Progenitor cell of endocrine pancreas (in vitro differentiated cells): ENCODE measurements at regions not wholly inside any gene's neighbourhood (a gene's known extent, or its start where the extent isn't known, plus 50 kb on each side); places are given as distances from the start of the nearest gene placed in this dataset.

Source experiments
- DNase-seq: peaks from one replicate; pipeline ENCODE4 v3.0.0; 2021; ENCODE audit warnings: low spot score; ENCODE audit not compliant: unreplicated experiment
- H3K27ac Mint-ChIP-seq: 2 replicates; pipeline ENCODE4 v1.8.0; 2021; ENCODE audit warnings: mild to moderate bottlenecking, moderate library complexity, mixed read lengths
- H3K27me3 Mint-ChIP-seq: 2 replicates; pipeline ENCODE4 v1.8.0; 2021; ENCODE audit warnings: mixed read lengths
- H3K36me3 Mint-ChIP-seq: 2 replicates; pipeline ENCODE4 v1.8.0; 2022; ENCODE audit warnings: mixed read lengths; ENCODE audit not compliant: insufficient read depth
- H3K4me1 Mint-ChIP-seq: 2 replicates; pipeline ENCODE4 v1.8.0; 2021; ENCODE audit warnings: low read depth, mixed read lengths
- H3K4me3 Mint-ChIP-seq: 2 replicates; pipeline ENCODE4 v1.8.0; 2021; ENCODE audit warnings: low read depth, mild to moderate bottlenecking, moderate library complexity, mixed read lengths
- H3K9me3 Mint-ChIP-seq: 2 replicates; pipeline ENCODE4 v1.8.0; 2021; ENCODE audit warnings: low read depth, mixed read lengths
- TF ChIP-seq, protein P1 (sequence below): fragments of 200-600 bp; sonication (generic); IDR thresholded peaks from one replicate; pipeline ENCODE4 v1.5.0; 2021; ENCODE audit warnings: antibody characterized with exemption, mild to moderate bottlenecking; ENCODE audit not compliant: unreplicated experiment

DNA sequence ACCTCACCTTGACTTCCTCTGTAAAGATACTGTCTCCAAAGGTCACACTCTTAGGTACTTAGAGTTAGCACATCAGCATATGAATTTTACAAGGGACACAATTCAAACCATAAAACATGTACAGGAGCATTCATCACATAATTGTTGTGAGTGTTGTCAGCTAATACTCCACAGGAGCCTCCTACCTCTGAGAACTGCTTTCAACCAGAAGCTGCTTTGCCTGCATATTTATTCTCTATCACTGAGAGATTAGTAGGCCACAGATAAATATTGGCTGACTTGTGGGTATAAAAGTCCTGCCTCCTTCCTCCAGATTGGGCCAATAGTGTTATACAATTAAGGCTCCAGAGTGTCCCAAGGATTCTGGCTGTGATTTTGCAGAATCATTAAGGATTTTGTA is 1207.0 kb downstream of the XPNPEP1 start:
- Mint-ChIP-seq H3K4me3 (no peak overlapping the region), H3K36me3 (peaks cover 3% of the 10 kb centered on the region), H3K27me3 (peaks cover 4% of the 10 kb centered on the region), H3K4me1 (no peaks in the 10 kb centered on the region), H3K27ac (no peak overlapping the region), H3K9me3 (peaks cover 21% of the 10 kb centered on the region)
- DNase-seq: no peak
- TF ChIP-seq, protein P1, sequence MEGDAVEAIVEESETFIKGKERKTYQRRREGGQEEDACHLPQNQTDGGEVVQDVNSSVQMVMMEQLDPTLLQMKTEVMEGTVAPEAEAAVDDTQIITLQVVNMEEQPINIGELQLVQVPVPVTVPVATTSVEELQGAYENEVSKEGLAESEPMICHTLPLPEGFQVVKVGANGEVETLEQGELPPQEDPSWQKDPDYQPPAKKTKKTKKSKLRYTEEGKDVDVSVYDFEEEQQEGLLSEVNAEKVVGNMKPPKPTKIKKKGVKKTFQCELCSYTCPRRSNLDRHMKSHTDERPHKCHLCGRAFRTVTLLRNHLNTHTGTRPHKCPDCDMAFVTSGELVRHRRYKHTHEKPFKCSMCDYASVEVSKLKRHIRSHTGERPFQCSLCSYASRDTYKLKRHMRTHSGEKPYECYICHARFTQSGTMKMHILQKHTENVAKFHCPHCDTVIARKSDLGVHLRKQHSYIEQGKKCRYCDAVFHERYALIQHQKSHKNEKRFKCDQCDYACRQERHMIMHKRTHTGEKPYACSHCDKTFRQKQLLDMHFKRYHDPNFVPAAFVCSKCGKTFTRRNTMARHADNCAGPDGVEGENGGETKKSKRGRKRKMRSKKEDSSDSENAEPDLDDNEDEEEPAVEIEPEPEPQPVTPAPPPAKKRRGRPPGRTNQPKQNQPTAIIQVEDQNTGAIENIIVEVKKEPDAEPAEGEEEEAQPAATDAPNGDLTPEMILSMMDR: no peak

DNA sequence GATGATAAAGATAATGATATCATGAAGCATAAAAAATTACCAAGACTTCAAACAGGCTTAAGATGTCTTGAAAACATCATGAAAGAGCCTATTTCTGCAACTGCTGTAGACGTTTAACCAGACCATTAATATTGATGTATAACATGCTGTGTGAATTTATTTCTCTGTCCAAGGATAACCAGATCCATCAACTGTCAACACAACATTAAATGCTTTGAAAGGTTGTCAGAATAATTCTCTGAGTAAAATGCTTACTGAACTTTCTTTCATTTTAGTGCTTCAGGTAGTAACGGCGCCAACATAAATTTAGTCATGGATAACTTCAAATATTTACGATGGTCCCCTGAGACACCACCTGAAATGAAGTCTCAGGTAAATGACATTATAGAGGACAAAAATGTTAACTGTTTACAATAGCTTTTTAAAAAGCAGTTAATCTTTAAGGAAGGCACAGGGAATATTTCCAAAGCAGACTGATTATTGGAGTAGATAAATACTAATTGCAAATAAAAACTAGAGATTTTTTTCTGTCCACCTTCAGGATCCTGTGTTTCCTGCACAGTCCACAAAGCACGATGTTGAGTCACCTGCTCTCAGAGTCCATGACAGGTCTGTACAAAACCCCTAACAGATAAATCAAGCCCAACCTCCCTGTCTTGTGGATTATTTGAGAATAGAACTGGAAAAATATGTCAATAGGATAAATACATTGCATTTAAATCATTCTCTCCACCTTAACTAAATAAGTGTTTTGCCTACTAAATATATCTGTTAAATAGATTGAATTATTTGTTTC is 1213.2 kb downstream of the XPNPEP1 start:
- Mint-ChIP-seq H3K36me3 (peaks cover 2% of the 10 kb centered on the region), H3K4me1 (no peaks in the 10 kb centered on the region), H3K27me3 (no peaks in the 10 kb centered on the region), H3K4me3 (no peak overlapping the region), H3K27ac (no peak overlapping the region), H3K9me3 (peaks cover 12% of the 10 kb centered on the region)
- TF ChIP-seq, protein P1: no peak
- DNase-seq: no peak

DNA sequence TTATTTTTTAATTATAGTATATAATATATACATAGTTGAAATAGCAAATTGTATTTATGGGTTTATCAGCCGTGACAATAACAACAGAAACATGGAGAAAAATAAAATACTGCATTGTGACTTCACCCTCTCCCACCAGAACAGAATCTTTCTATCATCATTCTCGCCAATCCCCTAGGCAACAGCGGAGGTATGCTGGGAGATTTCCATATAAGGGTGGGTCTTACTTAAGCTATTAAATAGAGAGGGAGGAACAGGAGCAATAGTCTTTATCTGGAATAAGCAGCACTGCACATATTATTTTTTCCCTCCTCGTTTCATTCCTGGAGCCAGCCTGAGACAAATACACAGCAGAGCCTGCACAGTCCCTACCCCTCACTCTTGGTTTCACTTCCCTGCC is 1214.9 kb downstream of the XPNPEP1 start:
- TF ChIP-seq, protein P1: no peak
- H3K27me3 Mint-ChIP-seq: no peaks in the 10 kb centered on the region
- no peak for DNase-seq
- no peak overlapping the region for H3K4me3 Mint-ChIP-seq
- no peak overlapping the region for H3K27ac Mint-ChIP-seq
- H3K9me3 Mint-ChIP-seq: peaks cover 5% of the 10 kb centered on the region
- no peaks in the 10 kb centered on the region for H3K4me1 Mint-ChIP-seq
- peaks cover 2% of the 10 kb centered on the region for H3K36me3 Mint-ChIP-seq

DNA sequence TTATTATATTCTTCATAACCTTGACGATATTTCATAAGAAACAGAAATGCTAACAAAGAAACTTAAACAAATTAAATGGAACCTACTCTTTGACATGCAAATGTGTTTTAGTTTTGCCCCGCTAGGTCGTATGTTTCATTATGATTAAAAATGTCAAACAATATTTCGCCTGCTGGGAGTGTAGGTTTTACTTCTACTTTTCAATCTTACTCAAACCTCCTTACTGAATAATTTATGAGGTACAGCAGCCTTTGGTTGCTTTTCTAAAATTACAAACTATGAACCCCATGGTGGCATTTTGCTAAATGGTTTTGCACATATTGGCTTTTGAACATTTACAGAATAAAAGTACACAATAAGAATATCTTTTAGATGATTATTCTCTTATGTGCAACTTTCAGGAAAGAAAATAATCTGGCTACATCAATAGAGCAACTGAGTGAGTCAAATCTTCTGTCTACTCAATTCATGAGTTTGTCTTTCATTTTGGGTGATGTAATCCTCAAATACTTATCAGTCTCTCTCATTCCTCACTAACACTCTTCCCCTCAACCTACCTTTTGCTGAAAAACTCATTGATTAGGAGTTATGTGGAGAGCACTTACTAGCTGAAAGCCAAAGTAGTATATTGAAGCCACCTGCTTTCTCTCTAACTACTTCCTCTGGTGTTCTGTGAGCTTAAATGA is 1226.4 kb downstream of the XPNPEP1 start:
- H3K9me3 Mint-ChIP-seq: no peaks in the 10 kb centered on the region
- no peaks in the 10 kb centered on the region for H3K27me3 Mint-ChIP-seq
- H3K4me3 Mint-ChIP-seq: no peak overlapping the region
- H3K4me1 Mint-ChIP-seq: no peaks in the 10 kb centered on the region
- no peak overlapping the region for H3K27ac Mint-ChIP-seq
- TF ChIP-seq, protein P1: no peak
- no peak for DNase-seq
- no peaks in the 10 kb centered on the region for H3K36me3 Mint-ChIP-seq

DNA sequence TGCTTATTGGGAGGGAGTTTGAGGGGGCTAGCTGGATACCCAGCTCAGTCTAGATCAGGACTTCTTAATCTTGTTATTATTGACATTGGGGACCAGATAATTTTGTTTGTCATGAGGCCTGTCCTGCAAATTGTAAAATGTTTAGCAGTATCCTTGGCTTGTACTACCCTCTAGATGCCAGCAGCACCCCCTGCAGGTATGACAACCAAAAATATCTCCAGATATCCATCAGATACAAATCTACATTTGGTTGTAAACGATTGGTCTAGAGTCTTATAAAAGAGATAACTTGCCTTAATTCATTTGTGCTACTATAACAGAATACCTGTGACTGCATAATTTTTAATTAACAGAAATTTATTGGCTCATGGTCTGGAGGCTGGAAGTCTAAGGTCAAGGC is 1232.2 kb downstream of the XPNPEP1 start:
- DNase-seq: no peak
- Mint-ChIP-seq H3K9me3 (no peaks in the 10 kb centered on the region), H3K27me3 (no peaks in the 10 kb centered on the region), H3K27ac (no peak overlapping the region), H3K36me3 (no peaks in the 10 kb centered on the region), H3K4me1 (no peaks in the 10 kb centered on the region), H3K4me3 (no peak overlapping the region)
- TF ChIP-seq, protein P1: no peak
